ENCODE measurements at regions not wholly inside any gene's neighbourhood (a gene's known extent, or its start where the extent isn't known, plus 50 kb on each side); places are given as distances from the start of the nearest gene placed in this dataset.
A peak's percentile ranks its signal among the peaks of the same experiment; 100 is the strongest.
"Not testable (repeated sequence)": the region's sequence is repeated elsewhere in the genome, so short reads cannot be mapped to it uniquely, and the experiment has no call there.

- DNase-seq (ENCODE audit: low spot score) = no peak
Observed at GRCh38 chr11:109937968-109938367, 155.2 kb upstream of the ZC3H12C start.

GRCh38 chr11:109939166-109939810 is 153.9 kb upstream of the ZC3H12C start:
- peak; percentile 73 for DNase-seq (ENCODE audit: low spot score)

- peak; percentile 55 for DNase-seq (ENCODE audit: low spot score)
Observed at GRCh38 chr11:109940816-109941215, 152.4 kb upstream of the ZC3H12C start.

GRCh38 chr11:109945626-109946321 is 147.4 kb upstream of the ZC3H12C start:
- no peak for DNase-seq (ENCODE audit: low spot score)

- peak; percentile 89 for DNase-seq (ENCODE audit: low spot score)
Observed at GRCh38 chr11:109946322-109946846, 146.8 kb upstream of the ZC3H12C start.

- no peak for DNase-seq (ENCODE audit: low spot score)
Observed at GRCh38 chr11:109954534-109954933, 138.7 kb upstream of the ZC3H12C start.

- DNase-seq (ENCODE audit: low spot score) = no peak
Observed at GRCh38 chr11:109956124-109956793, 136.9 kb upstream of the ZC3H12C start.

GRCh38 chr11:109957000-109957399 is 136.2 kb upstream of the ZC3H12C start:
- DNase-seq (ENCODE audit: low spot score) = no peak

- no peak for DNase-seq (ENCODE audit: low spot score)
Observed at GRCh38 chr11:109957601-109958000, 135.6 kb upstream of the ZC3H12C start.

GRCh38 chr11:109958131-109958820 is 134.9 kb upstream of the ZC3H12C start:
- DNase-seq (ENCODE audit: low spot score) = no peak

GRCh38 chr11:109958821-109959166 is 134.4 kb upstream of the ZC3H12C start:
- DNase-seq (ENCODE audit: low spot score) = no peak

- DNase-seq (ENCODE audit: low spot score) = peak; percentile 92
Observed at GRCh38 chr11:109960831-109961230, 132.4 kb upstream of the ZC3H12C start.

- no peak for DNase-seq (ENCODE audit: low spot score)
Observed at GRCh38 chr11:109961261-109961660, 131.9 kb upstream of the ZC3H12C start.

- DNase-seq (ENCODE audit: low spot score) = no peak
Observed at GRCh38 chr11:109963101-109963500, 130.1 kb upstream of the ZC3H12C start.

- no peak for DNase-seq (ENCODE audit: low spot score)
Observed at GRCh38 chr11:109964487-109964886, 128.7 kb upstream of the ZC3H12C start.

GRCh38 chr11:109965445-109965844 is 127.7 kb upstream of the ZC3H12C start:
- not testable (repeated sequence) for DNase-seq (ENCODE audit: low spot score)

GRCh38 chr11:109965926-109966325 is 127.3 kb upstream of the ZC3H12C start:
- not testable (repeated sequence) for DNase-seq (ENCODE audit: low spot score)

- not testable (repeated sequence) for DNase-seq (ENCODE audit: low spot score)
Observed at GRCh38 chr11:109967136-109967535, 126.1 kb upstream of the ZC3H12C start.

- DNase-seq (ENCODE audit: low spot score) = no peak
Observed at GRCh38 chr11:109968299-109968698, 124.9 kb upstream of the ZC3H12C start.

- DNase-seq (ENCODE audit: low spot score) = no peak
Observed at GRCh38 chr11:109968781-109969180, 124.4 kb upstream of the ZC3H12C start.

GRCh38 chr11:109970516-109971183 is 122.5 kb upstream of the ZC3H12C start:
- DNase-seq (ENCODE audit: low spot score) = no peak

- peak; percentile 26 for DNase-seq (ENCODE audit: low spot score)
Observed at GRCh38 chr11:109971184-109971523, 122.0 kb upstream of the ZC3H12C start.

Data from AG20443 (cell line).